WI38 (cell line): ENCODE measurements at regions not wholly inside any gene's neighbourhood (a gene's known extent, or its start where the extent isn't known, plus 50 kb on each side); places are given as distances from the start of the nearest gene placed in this dataset.

Experiments used
- H3K4me3 ChIP-seq: 2 replicates; pipeline ENCODE4 v1.5.1; 2011; ENCODE audit warnings: low read depth, mild to moderate bottlenecking, control low read depth, low read length
- CTCF ChIP-seq: IDR thresholded peaks from 2 replicates; pipeline ENCODE4 v1.5.1; 2012; ENCODE audit warnings: low read depth, mild to moderate bottlenecking, control low read depth, low read length

- H3K4me3 ChIP-seq, result no peak overlapping the region
- no peak for TF ChIP-seq CTCF
Measured at GRCh38 chrX:39460499-39460898, 637.3 kb downstream of the BCOR start.

DNA sequence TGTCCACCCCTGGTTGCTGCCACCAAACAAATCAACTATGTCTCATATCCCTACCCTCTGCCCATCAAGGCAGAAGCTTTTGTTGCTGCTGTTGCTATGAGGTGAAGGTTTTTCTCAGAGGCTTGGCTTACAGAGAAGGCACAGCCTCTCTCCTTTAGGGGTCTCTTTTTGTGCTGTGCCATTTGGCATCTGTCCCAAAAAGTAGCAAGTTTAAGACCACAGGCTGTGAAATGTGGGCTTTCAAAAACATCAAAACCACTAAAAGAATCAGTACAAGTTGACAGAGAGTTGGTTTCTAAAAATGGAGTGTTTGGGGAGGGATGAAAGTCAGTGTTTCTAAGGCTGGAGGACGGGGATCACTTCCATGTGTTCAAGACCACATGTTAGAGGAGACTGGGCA lies 634.9 kb downstream of the BCOR start:
- TF ChIP-seq CTCF, result no peak
- no peak overlapping the region for H3K4me3 ChIP-seq

DNA sequence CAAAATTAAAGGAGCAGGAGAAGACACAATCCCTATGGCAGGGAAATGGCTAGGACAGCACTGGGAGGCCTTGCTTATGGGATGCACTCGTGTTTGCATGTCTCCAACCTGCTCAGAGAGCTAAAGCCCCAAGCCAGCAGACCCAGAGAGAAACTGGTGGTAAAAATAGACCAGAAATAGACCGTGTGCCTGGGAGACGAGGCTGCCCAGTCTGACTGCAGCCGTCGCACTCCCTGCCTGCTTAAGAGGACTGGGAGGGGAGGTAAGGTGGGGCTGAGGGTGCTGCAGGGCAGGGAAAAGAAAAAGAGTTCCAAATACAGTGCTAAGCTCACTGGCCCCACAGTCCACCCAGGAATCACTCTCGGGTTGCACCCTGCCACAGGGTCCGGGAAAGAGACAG lies 633.5 kb downstream of the BCOR start:
- TF ChIP-seq CTCF, result no peak
- H3K4me3 ChIP-seq, result no peak overlapping the region

GRCh38 chrX:39465467-39465866 lies 632.3 kb downstream of the BCOR start:
- H3K4me3 ChIP-seq, result no peak overlapping the region
- TF ChIP-seq CTCF, result no peak

- no peak overlapping the region for H3K4me3 ChIP-seq
- no peak for TF ChIP-seq CTCF
Measured at GRCh38 chrX:39465906-39466305, 631.9 kb downstream of the BCOR start.

DNA sequence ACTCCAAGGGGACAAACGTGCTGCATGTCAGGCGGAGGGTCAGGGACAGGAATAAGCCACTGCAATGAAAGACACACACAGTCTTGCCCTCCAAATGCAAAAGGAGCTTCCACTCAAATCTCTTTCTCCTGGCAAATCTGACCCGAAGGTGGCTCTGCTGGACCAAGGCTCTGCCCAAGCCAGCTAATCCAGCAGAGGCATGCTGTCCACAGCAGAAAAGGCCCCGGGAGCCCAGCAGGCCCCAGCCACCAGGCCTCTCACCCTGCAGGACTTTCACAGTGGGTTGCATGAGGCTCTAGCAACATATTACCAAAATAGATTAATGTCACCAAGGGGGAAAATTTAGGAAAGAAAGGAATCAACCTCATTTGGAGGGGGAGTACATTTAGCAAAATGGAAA lies 628.6 kb downstream of the BCOR start:
- H3K4me3 ChIP-seq, result no peak overlapping the region
- no peak for TF ChIP-seq CTCF

- H3K4me3 ChIP-seq, result no peak overlapping the region
- no peak for TF ChIP-seq CTCF
Measured at GRCh38 chrX:39470588-39471407, 627.0 kb downstream of the BCOR start.
